Fibroblast of skin of back (primary cell): ENCODE measurements at regions not wholly inside any gene's neighbourhood (a gene's known extent, or its start where the extent isn't known, plus 50 kb on each side); places are given as distances from the start of the nearest gene placed in this dataset.

Experiments used
- DNase-seq: peaks from one replicate; pipeline ENCODE4 v3.0.0-alpha.2; 2013

- DNase-seq = no peak
These were observed 114.6 kb upstream of the NEK7 start for GRCh38 chr1:198042168-198042567.

- no peak for DNase-seq
These were observed 108.9 kb upstream of the NEK7 start for GRCh38 chr1:198047913-198048312.

- DNase-seq = no peak
These were observed 102.3 kb upstream of the NEK7 start for GRCh38 chr1:198054510-198054909.

GRCh38 chr1:198056255-198056654 lies 100.5 kb upstream of the NEK7 start:
- DNase-seq = no peak

- DNase-seq = no peak
These were observed 92.6 kb upstream of the NEK7 start for GRCh38 chr1:198064181-198064580.

- DNase-seq = no peak
These were observed 88.5 kb upstream of the NEK7 start for GRCh38 chr1:198068285-198068684.

- peak; percentile 21 for DNase-seq
These were observed 84.6 kb upstream of the NEK7 start for GRCh38 chr1:198072177-198072576.

- DNase-seq = no peak
These were observed 81.5 kb upstream of the NEK7 start for GRCh38 chr1:198075296-198075695.

- DNase-seq = no peak
These were observed 77.3 kb upstream of the NEK7 start for GRCh38 chr1:198079432-198079951.

GRCh38 chr1:198082576-198082975 lies 74.2 kb upstream of the NEK7 start:
- DNase-seq = no peak

GRCh38 chr1:198083549-198083948 lies 73.2 kb upstream of the NEK7 start:
- no peak for DNase-seq

GRCh38 chr1:198084241-198084908 lies 72.4 kb upstream of the NEK7 start:
- DNase-seq = no peak

- DNase-seq = no peak
These were observed 70.6 kb upstream of the NEK7 start for GRCh38 chr1:198086051-198086745.

GRCh38 chr1:198087831-198088230 lies 69.0 kb upstream of the NEK7 start:
- DNase-seq = no peak

GRCh38 chr1:198088360-198089071 lies 68.3 kb upstream of the NEK7 start:
- DNase-seq = peak; percentile 75

GRCh38 chr1:198096390-198096789 lies 60.4 kb upstream of the NEK7 start:
- peak; percentile 88 for DNase-seq

GRCh38 chr1:198099755-198100154 lies 57.0 kb upstream of the NEK7 start:
- DNase-seq = no peak

GRCh38 chr1:198101716-198102453 lies 54.9 kb upstream of the NEK7 start:
- DNase-seq = peak; percentile 61

GRCh38 chr1:198102454-198102827 lies 54.4 kb upstream of the NEK7 start:
- peak; percentile 71 for DNase-seq

- DNase-seq = no peak
These were observed 51.6 kb upstream of the NEK7 start for GRCh38 chr1:198105185-198105584.

GRCh38 chr1:198106011-198106410 lies 50.8 kb upstream of the NEK7 start:
- DNase-seq = no peak
